IMR-90 (cell line): ENCODE measurements at regions not wholly inside any gene's neighbourhood (a gene's known extent, or its start where the extent isn't known, plus 50 kb on each side); places are given as distances from the start of the nearest gene placed in this dataset.

ENCODE experiments used
- ATAC-seq: fragments of 200-7000 bp; cut with Tn5 transposase; 2 replicates; pipeline ENCODE4 v1.9.1; 2020; ENCODE audit warnings: low read depth, mild to moderate bottlenecking, moderate library complexity
- BruUV-seq: library from RNA; stranded (reverse); fragments of 400-500 nt; replicated peaks from 2 replicates; lab custom pipeline; 2021; lab: Mats Ljungman, UMichigan
- CTCF ChIA-PET: fragments of 300-600 bp; formaldehyde crosslinking; extraction: SDS; loops from one replicate; lab custom pipeline; 2021; ENCODE audit warnings: antibody characterized with exemption; lab: Yijun Ruan, JAX
- POLR2A ChIA-PET: fragments of 300-600 bp; sonication (Branson Sonifier 250); formaldehyde crosslinking; loops from one replicate; lab custom pipeline; 2022; ENCODE audit warnings: antibody characterized with exemption; ENCODE audit not compliant: unreplicated experiment; lab: Charles Lee
- DNase-seq: peaks from one replicate; pipeline ENCODE4 v3.0.0; 2013
- H2AFZ ChIP-seq: replicated peaks from 2 replicates; pipeline ENCODE3; 2013; ENCODE audit warnings: low read length, mild to moderate bottlenecking; ENCODE audit not compliant: poor library complexity
- H2AK5ac ChIP-seq: 2 replicates; pipeline ENCODE4 v1.6.1; 2013; ENCODE audit warnings: low read depth, low read length, inconsistent platforms
- H2AK9ac ChIP-seq: replicated peaks from 2 replicates; pipeline ENCODE3; 2013; ENCODE audit warnings: mild to moderate bottlenecking, low read depth, low read length, moderate library complexity; ENCODE audit not compliant: poor library complexity
- H2BK120ac ChIP-seq: 2 replicates; pipeline ENCODE4 v1.6.1; 2013; ENCODE audit warnings: low read depth, low read length, inconsistent platforms
- H2BK15ac ChIP-seq: 3 replicates; pipeline ENCODE4 v1.6.1; 2013; ENCODE audit warnings: low read depth, low read length, inconsistent platforms
- H2BK20ac ChIP-seq: 2 replicates; pipeline ENCODE4 v1.6.1; 2013; ENCODE audit warnings: low read depth, mild to moderate bottlenecking, inconsistent platforms, low read length, moderate library complexity
- H2BK5ac ChIP-seq: 2 replicates; pipeline ENCODE4 v1.6.1; 2013; ENCODE audit warnings: mild to moderate bottlenecking, low read depth, low read length, inconsistent platforms; ENCODE audit not compliant: poor library complexity, severe bottlenecking
- H3K14ac ChIP-seq: replicated peaks from 2 replicates; pipeline ENCODE4 v1.6.1; 2013; ENCODE audit warnings: low read depth, low read length, inconsistent platforms
- H3K18ac ChIP-seq: 2 replicates; pipeline ENCODE4 v1.6.1; 2013; ENCODE audit warnings: low read depth, low read length, control low read depth
- H3K23ac ChIP-seq: 2 replicates; pipeline ENCODE4 v1.6.1; 2013; ENCODE audit warnings: low read depth, low read length, inconsistent platforms
- H3K27ac ChIP-seq: 2 replicates; pipeline ENCODE4 v1.5.1; 2013; ENCODE audit warnings: mild to moderate bottlenecking, control low read depth, low read length; ENCODE audit not compliant: insufficient read depth
- H3K27me3 ChIP-seq: 2 replicates; pipeline ENCODE4 v1.6.1; 2013; ENCODE audit warnings: low read length; ENCODE audit not compliant: control insufficient read depth, insufficient read depth
- H3K36me3 ChIP-seq: 2 replicates; pipeline ENCODE4 v1.6.1; 2013; ENCODE audit warnings: low read length, mixed read lengths; ENCODE audit not compliant: control insufficient read depth, insufficient read depth
- H3K4ac ChIP-seq: 2 replicates; pipeline ENCODE4 v1.6.1; 2013; ENCODE audit warnings: low read depth, low read length, inconsistent platforms
- H3K4me1 ChIP-seq: 2 replicates; pipeline ENCODE4 v1.6.1; 2013; ENCODE audit warnings: low read length, mixed read lengths; ENCODE audit not compliant: control insufficient read depth, insufficient read depth
- H3K4me2 ChIP-seq: 2 replicates; pipeline ENCODE4 v1.6.1; 2013; ENCODE audit warnings: low read depth, mild to moderate bottlenecking, control low read depth, low read length, moderate library complexity
- H3K4me3 ChIP-seq: 2 replicates; pipeline ENCODE4 v1.5.1; 2013; ENCODE audit warnings: low read depth, mild to moderate bottlenecking, control low read depth, low read length, moderate library complexity; ENCODE audit not compliant: insufficient read depth
- H3K56ac ChIP-seq: 2 replicates; pipeline ENCODE4 v1.6.1; 2013; ENCODE audit warnings: low read length, inconsistent platforms; ENCODE audit not compliant: insufficient read depth; ENCODE audit errors: extremely low read depth
- H3K79me1 ChIP-seq, 2 experiments: 2 replicates each; pipeline ENCODE4 v1.6.1; 2013; ENCODE audit warnings: low read length in 2 of 2, inconsistent platforms in 1 of 2, low read depth in 1 of 2
- H3K9ac ChIP-seq: 2 replicates; pipeline ENCODE4 v1.6.1; 2013; ENCODE audit warnings: low read depth, low read length, control low read depth
- H3K9me1 ChIP-seq: 2 replicates; pipeline ENCODE4 v1.6.1; 2013; ENCODE audit warnings: low read length, inconsistent platforms; ENCODE audit not compliant: insufficient read depth
- H3K9me3 ChIP-seq: 2 replicates; pipeline ENCODE4 v1.6.1; 2013; ENCODE audit warnings: low read length; ENCODE audit not compliant: control insufficient read depth, insufficient read depth
- H4K20me1 ChIP-seq: 2 replicates; pipeline ENCODE4 v1.6.1; 2013; ENCODE audit warnings: low read length, inconsistent platforms; ENCODE audit not compliant: insufficient read depth
- H4K5ac ChIP-seq: 2 replicates; pipeline ENCODE4 v1.6.1; 2013; ENCODE audit warnings: mild to moderate bottlenecking, low read depth, low read length, control low read depth
- H4K8ac ChIP-seq, 2 experiments: 2 replicates each; pipeline ENCODE4 v1.6.1; 2013; ENCODE audit warnings: low read depth in 2 of 2, low read length in 2 of 2, control low read depth in 1 of 2, inconsistent platforms in 1 of 2
- H4K91ac ChIP-seq: 2 replicates; pipeline ENCODE4 v1.6.1; 2013; ENCODE audit warnings: low read depth, low read length, inconsistent platforms; ENCODE audit not compliant: insufficient read depth
- BHLHE40 ChIP-seq: fragments of 150-350 bp; IDR thresholded peaks from 2 replicates; pipeline ENCODE4 v1.6.1; 2016; ENCODE audit warnings: mild to moderate bottlenecking, low read depth, low read length
- CEBPB ChIP-seq: IDR thresholded peaks from 2 replicates; pipeline ENCODE4 v1.6.1; 2012; ENCODE audit warnings: low read depth, low read length, improper control_type of control experiment
- CHD1 ChIP-seq: IDR thresholded peaks from 2 replicates; pipeline ENCODE4 v1.6.1; 2012; ENCODE audit warnings: low read depth, low read length, improper control_type of control experiment
- CTCF ChIP-seq: conservative IDR thresholded peaks from 2 replicates; pipeline ENCODE4 v1.5.1; 2012; ENCODE audit warnings: mild to moderate bottlenecking, low read depth, low read length, improper control_type of control experiment
- ELK1 ChIP-seq: fragments of 150-350 bp; IDR thresholded peaks from 2 replicates; pipeline ENCODE4 v1.6.1; 2016; ENCODE audit warnings: low read depth, mild to moderate bottlenecking, low read length, moderate library complexity, borderline replicate concordance
- FOS ChIP-seq: fragments of 150-350 bp; IDR thresholded peaks from 2 replicates; pipeline ENCODE4 v1.6.1; 2016; ENCODE audit warnings: low read depth, low read length
- MAFK ChIP-seq: IDR thresholded peaks from 2 replicates; pipeline ENCODE4 v1.6.1; 2012; ENCODE audit warnings: low read depth, low read length, improper control_type of control experiment
- MAZ ChIP-seq: IDR thresholded peaks from 2 replicates; pipeline ENCODE4 v1.6.1; 2012; ENCODE audit warnings: low read depth, mild to moderate bottlenecking, low read length, improper control_type of control experiment, moderate library complexity, borderline replicate concordance
- MXI1 ChIP-seq: IDR thresholded peaks from 2 replicates; pipeline ENCODE4 v1.6.1; 2012; ENCODE audit warnings: low read depth, mild to moderate bottlenecking, low read length, moderate library complexity, borderline replicate concordance
- NFE2L2 ChIP-seq: fragments of 150-350 bp; IDR thresholded peaks from 2 replicates; pipeline ENCODE4 v1.6.1; 2016; ENCODE audit warnings: low read depth, mild to moderate bottlenecking, low read length
- POLR2A ChIP-seq: IDR thresholded peaks from 2 replicates; pipeline ENCODE4 v1.6.1; 2012; ENCODE audit warnings: mild to moderate bottlenecking, low read depth, low read length
- RAD21 ChIP-seq: IDR thresholded peaks from 2 replicates; pipeline ENCODE4 v1.6.1; 2012; ENCODE audit warnings: low read length, improper control_type of control experiment
- RCOR1 ChIP-seq: IDR thresholded peaks from 2 replicates; pipeline ENCODE4 v1.6.1; 2012; ENCODE audit warnings: mild to moderate bottlenecking, low read length, improper control_type of control experiment; ENCODE audit not compliant: insufficient replicate concordance
- RFX5 ChIP-seq: IDR thresholded peaks from 2 replicates; pipeline ENCODE4 v1.8.0; 2012; ENCODE audit warnings: low read depth, mild to moderate bottlenecking, low read length, moderate library complexity
- SMC3 ChIP-seq: fragments of 150-350 bp; IDR thresholded peaks from 2 replicates; pipeline ENCODE4 v1.6.1; 2016; ENCODE audit warnings: low read depth, mild to moderate bottlenecking, antibody characterized with exemption, low read length, moderate library complexity
- USF2 ChIP-seq: fragments of 150-350 bp; IDR thresholded peaks from 2 replicates; pipeline ENCODE4 v1.6.1; 2017; ENCODE audit warnings: mild to moderate bottlenecking, antibody characterized with exemption, low read length, low read depth
- WGBS, 2 experiments: methylation state at CpG; one replicate each; pipeline versions ENCODE4 v1.1.5 to v1.1.7; 2013; ENCODE audit warnings: missing lambda C conversion rate in 2 of 2; ENCODE audit not compliant: insufficient read length in 1 of 2; ENCODE audit errors: extremely low coverage in 2 of 2; 5-methylcytosine and 5-hydroxymethylcytosine counted together
- dilution Hi-C: fragments of 300-500 bp; cut with HindIII; formaldehyde crosslinking; loops from one replicate; pipeline ENCODE4 v1.14.3; 2018; ENCODE audit warnings: low sequenced_read_pairs; ENCODE audit not compliant: unreplicated experiment
- in situ Hi-C: fragments of 300-500 bp; cut with MboI; formaldehyde crosslinking; loops from 3 replicates; pipeline ENCODE4 v1.14.3; 2019; ENCODE audit warnings: low sequenced_read_pairs, inconsistent platforms, mixed read lengths
- intact Hi-C: fragments of 100-400 bp; cut with micrococcal nuclease; formaldehyde crosslinking; loops from 2 replicates; pipeline ENCODE4 v1.10.0; 2022

GRCh38 chr6:139508023-139508422, 133.6 kb upstream of the CITED2 start:
- no peak overlapping the region for H3K14ac ChIP-seq
- no peak overlapping the region for H2AK9ac ChIP-seq
- dilution Hi-C loops: no loop called here
- in situ Hi-C loops: no loop called here
- no peaks in the 10 kb centered on the region for H3K9me1 ChIP-seq
- no peak overlapping the region for H3K27ac ChIP-seq
- POLR2A ChIA-PET: no interaction called here
- CTCF ChIA-PET: interaction anchor here (0.6 kb wide), 1 partner anchor 653 kb away, joined by 5 read pairs; no protein-coding TSS in a partner anchor
- H3K18ac ChIP-seq: no peak overlapping the region
- no peak overlapping the region for H3K9ac ChIP-seq
- H3K36me3 ChIP-seq: no peaks in the 10 kb centered on the region
- no peak overlapping the region for H2AK5ac ChIP-seq
- H3K23ac ChIP-seq: no peak overlapping the region
- no peaks in the 10 kb centered on the region for H3K27me3 ChIP-seq
- no peak overlapping the region for H3K4me3 ChIP-seq
- H3K9me3 ChIP-seq: no peaks in the 10 kb centered on the region
- DNase-seq: peak; percentile 49
- no peak overlapping the region for H2AFZ ChIP-seq
- intact Hi-C loops: no loop called here
- no peak overlapping the region for H4K91ac ChIP-seq
- H2BK5ac ChIP-seq: no peak overlapping the region
- no TSS peak for BruUV-seq
- TF ChIP-seq POLR2A (no peak), FOS (no peak), MXI1 (no peak), CEBPB (0 out of 2 replicates have a peak, but pooled peaks have one; percentile 24), CTCF (no peak), USF2 (no peak), BHLHE40 (no peak), RFX5 (no peak), MAZ (peak; percentile 71; the same call in 1 of the 2 replicates), NFE2L2 (no peak), MAFK (no peak), CHD1 (no peak), ELK1 (no peak), RAD21 (no peak), RCOR1 (no peak), SMC3 (no peak)
- ATAC-seq: no peak
- no peak overlapping the region for H4K8ac ChIP-seq
- H2BK120ac ChIP-seq: no peak overlapping the region
- H3K4me2 ChIP-seq: no peak overlapping the region
- no peak overlapping the region for H2BK20ac ChIP-seq
- whole genome bisulfite sequencing, 2 experiments: no CpG with 5 or more reads among the region's 2 CpGs
- H3K56ac ChIP-seq: no peak overlapping the region
- no peaks in the 10 kb centered on the region for H4K20me1 ChIP-seq
- no peaks in the 10 kb centered on the region for H3K4me1 ChIP-seq
- H4K5ac ChIP-seq: no peak overlapping the region; the same call in 1 of the 2 replicates
- H2BK15ac ChIP-seq: no peak overlapping the region
- no peak overlapping the region for H3K4ac ChIP-seq
- H3K79me1 ChIP-seq: no peaks in the 10 kb centered on the region
